HCT116 (cell line): ENCODE measurements at regions not wholly inside any gene's neighbourhood (a gene's known extent, or its start where the extent isn't known, plus 50 kb on each side); places are given as distances from the start of the nearest gene placed in this dataset.

Experiments used
- EZH2 ChIP-seq: fragments of 200-600 bp; sonication (generic); IDR thresholded peaks from 2 replicates; pipeline ENCODE4 v1.6.1; 2017; ENCODE audit warnings: antibody characterized with exemption, mixed run types
- FOSL1 ChIP-seq: IDR thresholded peaks from 2 replicates; pipeline ENCODE4 v1.6.1; 2012; ENCODE audit warnings: low read depth
- POLR2A ChIP-seq: IDR thresholded peaks from 2 replicates; pipeline ENCODE4 v1.7.0; 2011; ENCODE audit warnings: borderline replicate concordance; ENCODE audit not compliant: insufficient read depth, insufficient read length; ENCODE audit errors: extremely low read depth
- POLR2AphosphoS5 ChIP-seq: IDR thresholded peaks from 2 replicates; pipeline ENCODE4 v1.6.1; 2011; ENCODE audit warnings: mild to moderate bottlenecking, low read depth, low read length, moderate library complexity
- RAD21 ChIP-seq: IDR thresholded peaks from 2 replicates; pipeline ENCODE4 v1.6.1; 2012; ENCODE audit warnings: low read depth, mild to moderate bottlenecking
- TF ChIP-seq, protein P1 (sequence below), 3 experiments: fragments of 200-600 bp in 1 of 3; sonication (generic) in 1 of 3; IDR thresholded peaks in 2 of 3; conservative IDR thresholded peaks in 1 of 3; 2 replicates each; pipeline ENCODE4 v1.5.1; 2012 to 2017; ENCODE audit warnings: low read depth in 2 of 3, low read length in 2 of 3, antibody characterized with exemption in 1 of 3, borderline replicate concordance in 1 of 3, control low read depth in 1 of 3, mild to moderate bottlenecking in 1 of 3, mixed read lengths in 1 of 3, mixed run types in 1 of 3, moderate library complexity in 1 of 3; ENCODE audit not compliant: insufficient read depth in 1 of 3
- TF ChIP-seq, protein P2 (sequence below): IDR thresholded peaks from 2 replicates; pipeline ENCODE4 v1.6.1; 2012

DNA sequence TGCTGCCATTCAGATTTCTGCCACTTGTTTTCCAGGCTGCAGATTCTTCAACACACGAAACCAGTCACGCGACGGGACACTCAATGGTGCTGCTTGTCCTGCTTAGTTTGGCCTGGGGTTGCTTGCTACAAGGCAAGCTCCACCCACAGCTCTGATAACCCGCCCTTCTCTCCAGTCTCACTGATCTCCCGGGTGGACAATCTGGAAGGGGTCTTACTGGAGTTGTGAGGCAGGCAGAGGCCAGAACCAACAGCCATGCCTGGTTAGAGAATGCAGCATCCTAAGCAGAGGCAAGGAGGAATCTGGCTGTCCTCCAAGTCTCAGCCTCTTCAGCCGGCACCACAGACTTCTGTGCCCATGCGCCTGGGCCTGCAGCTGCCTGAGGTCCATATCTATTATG is 119.1 kb downstream of the KCNJ12 start:
- TF ChIP-seq, protein P1, sequence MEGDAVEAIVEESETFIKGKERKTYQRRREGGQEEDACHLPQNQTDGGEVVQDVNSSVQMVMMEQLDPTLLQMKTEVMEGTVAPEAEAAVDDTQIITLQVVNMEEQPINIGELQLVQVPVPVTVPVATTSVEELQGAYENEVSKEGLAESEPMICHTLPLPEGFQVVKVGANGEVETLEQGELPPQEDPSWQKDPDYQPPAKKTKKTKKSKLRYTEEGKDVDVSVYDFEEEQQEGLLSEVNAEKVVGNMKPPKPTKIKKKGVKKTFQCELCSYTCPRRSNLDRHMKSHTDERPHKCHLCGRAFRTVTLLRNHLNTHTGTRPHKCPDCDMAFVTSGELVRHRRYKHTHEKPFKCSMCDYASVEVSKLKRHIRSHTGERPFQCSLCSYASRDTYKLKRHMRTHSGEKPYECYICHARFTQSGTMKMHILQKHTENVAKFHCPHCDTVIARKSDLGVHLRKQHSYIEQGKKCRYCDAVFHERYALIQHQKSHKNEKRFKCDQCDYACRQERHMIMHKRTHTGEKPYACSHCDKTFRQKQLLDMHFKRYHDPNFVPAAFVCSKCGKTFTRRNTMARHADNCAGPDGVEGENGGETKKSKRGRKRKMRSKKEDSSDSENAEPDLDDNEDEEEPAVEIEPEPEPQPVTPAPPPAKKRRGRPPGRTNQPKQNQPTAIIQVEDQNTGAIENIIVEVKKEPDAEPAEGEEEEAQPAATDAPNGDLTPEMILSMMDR (IDR thresholded peaks at IDR 0.05 in 2 of 3, conservative IDR thresholded peaks at IDR 0.05 in 1 of 3; ENCODE audit: borderline replicate concordance in 1 of 3, insufficient read depth in 1 of 3, low read depth in 2 of 3, low read length in 2 of 3), result no peak
- TF ChIP-seq RAD21 (no peak), FOSL1 (no peak), POLR2AphosphoS5 (no peak), EZH2 (no peak), POLR2A (no peak)
- TF ChIP-seq, protein P2, sequence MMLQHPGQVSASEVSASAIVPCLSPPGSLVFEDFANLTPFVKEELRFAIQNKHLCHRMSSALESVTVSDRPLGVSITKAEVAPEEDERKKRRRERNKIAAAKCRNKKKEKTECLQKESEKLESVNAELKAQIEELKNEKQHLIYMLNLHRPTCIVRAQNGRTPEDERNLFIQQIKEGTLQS, result no peak
